K562 (cell line): ENCODE measurements at regions not wholly inside any gene's neighbourhood (a gene's known extent, or its start where the extent isn't known, plus 50 kb on each side); places are given as distances from the start of the nearest gene placed in this dataset.

Source experiments
- ATAC-seq: fragments of 200-7000 bp; cut with Tn5 transposase; 3 replicates; pipeline ENCODE4 v1.9.1; 2020; ENCODE audit warnings: moderate library complexity
- BruUV-seq: library from RNA; stranded (reverse); fragments of 400-500 nt; replicated peaks from 2 replicates; lab custom pipeline; 2021; lab: Mats Ljungman, UMichigan
- CTCF ChIA-PET: fragments of 300-600 bp; formaldehyde crosslinking; extraction: SDS; loops from one replicate; lab custom pipeline; 2021; ENCODE audit warnings: low intra/inter-chr PET ratio; lab: Yijun Ruan, JAX
- POLR2A ChIA-PET: fragments of 300-600, 350-650 bp; sonication (Branson Sonifier 250); formaldehyde crosslinking; extraction: SDS; loops from one replicate; lab custom pipeline; 2021; ENCODE audit warnings: antibody characterized with exemption, inconsistent platforms; lab: Yijun Ruan, JAX
- DNase-seq, 4 experiments: peaks; one replicate each; pipeline versions ENCODE4 v3.0.0 to v3.0.0-alpha.2; 2011 to 2018; ENCODE audit warnings: low spot score in 3 of 4, mixed read lengths in 3 of 4; ENCODE audit errors: extremely low read depth in 1 of 4
- FAIRE-seq: peaks from 2 replicates; lab custom pipeline; 2011; peaks lifted over from hg19 to GRCh38; lab: Jason Lieb, UNC
- H2AFZ ChIP-seq: 2 replicates; pipeline ENCODE4 v1.6.0; 2011; ENCODE audit warnings: low read depth, low read length, control low read depth, inconsistent platforms
- H3K27ac ChIP-seq: fragments of 200-600 bp; 3 replicates; pipeline ENCODE4 v1.8.0; 2011; ENCODE audit warnings: low read depth, mild to moderate bottlenecking, control low read depth, inconsistent platforms, low read length, moderate library complexity, mixed read lengths; ENCODE audit errors: extremely low read depth
- H3K27me3 ChIP-seq, 2 experiments: fragments of 300-600 bp in 1 of 2; 2 replicates in 1 of 2; 3 replicates in 1 of 2; pipeline versions ENCODE4 v1.6.0 to v1.8.0; 2011; ENCODE audit warnings: inconsistent platforms in 2 of 2, low read length in 2 of 2, mild to moderate bottlenecking in 1 of 2, mixed read lengths in 1 of 2, moderate library complexity in 1 of 2; ENCODE audit not compliant: control insufficient read depth in 2 of 2, insufficient read depth in 2 of 2
- H3K36me3 ChIP-seq: fragments of 300-600 bp; 3 replicates; pipeline ENCODE4 v1.8.0; 2011; ENCODE audit warnings: mild to moderate bottlenecking, low read length, inconsistent platforms; ENCODE audit not compliant: control insufficient read depth, insufficient read depth
- H3K4me1 ChIP-seq, 2 experiments: fragments of 200-600 bp in 1 of 2; replicated peaks in 1 of 2; 2 replicates in 1 of 2; 3 replicates in 1 of 2; pipeline versions ENCODE4 v1.5.1 to v1.8.0; 2011; ENCODE audit warnings: inconsistent platforms in 2 of 2, low read length in 2 of 2, mild to moderate bottlenecking in 1 of 2, mixed read lengths in 1 of 2, moderate library complexity in 1 of 2; ENCODE audit not compliant: control insufficient read depth in 2 of 2, insufficient read depth in 2 of 2
- H3K4me2 ChIP-seq: 2 replicates; pipeline ENCODE4 v1.6.1; 2011; ENCODE audit warnings: low read length, control low read depth, inconsistent platforms, mixed read lengths; ENCODE audit not compliant: insufficient read depth
- H3K4me3 ChIP-seq: fragments of 200-600 bp; sonication (generic), shearing (Covaris generic); 2 replicates; pipeline ENCODE4 v1.5.1; 2016; ENCODE audit warnings: control low read depth, inconsistent platforms
- H3K79me2 ChIP-seq: fragments of 200-600 bp; 3 replicates; pipeline ENCODE4 v1.8.0; 2011; ENCODE audit warnings: low read length, inconsistent platforms; ENCODE audit not compliant: control insufficient read depth, insufficient read depth
- H3K9ac ChIP-seq, 2 experiments: 2 replicates each; pipeline versions ENCODE4 v1.6.0 to v1.6.1; 2011; ENCODE audit warnings: low read depth in 2 of 2, low read length in 2 of 2, control low read depth in 1 of 2, inconsistent platforms in 1 of 2, mild to moderate bottlenecking in 1 of 2, mixed read lengths in 1 of 2; ENCODE audit not compliant: insufficient read depth in 1 of 2
- H3K9me1 ChIP-seq: one replicate; pipeline ENCODE4 v1.6.0; 2011; ENCODE audit warnings: inconsistent platforms, mild to moderate bottlenecking, low read length, moderate library complexity; ENCODE audit not compliant: control insufficient read depth, insufficient read depth
- H3K9me3 ChIP-seq: replicated peaks from 2 replicates; pipeline ENCODE4 v1.5.1; 2011; ENCODE audit warnings: low read depth, low read length, inconsistent platforms; ENCODE audit not compliant: control insufficient read depth, insufficient read depth
- H4K20me1 ChIP-seq: replicated peaks from 2 replicates; pipeline ENCODE4 v1.6.1; 2011; ENCODE audit warnings: low read length, inconsistent platforms, mixed read lengths; ENCODE audit not compliant: control insufficient read depth, insufficient read depth
- KLF1 ChIP-seq: fragments of 450-650 bp; IDR thresholded peaks from 2 replicates; pipeline ENCODE4 v1.6.1; 2016; ENCODE audit warnings: missing genetic modification characterization, missing compliant biosample characterization
- MEF2D ChIP-seq: conservative IDR thresholded peaks from 2 replicates; pipeline ENCODE4 v1.6.1; 2016; ENCODE audit warnings: low read depth, missing genetic modification characterization, missing compliant biosample characterization
- RAD21 ChIP-seq, 2 experiments: fragments of 250-450 bp in 1 of 2; fragments of 450-650 bp in 1 of 2; sonication (Bioruptor Pico) in 1 of 2; formaldehyde crosslinking in 1 of 2; IDR thresholded peaks in 1 of 2; conservative IDR thresholded peaks in 1 of 2; 2 replicates each; pipeline versions ENCODE4 v1.4.0 to v1.8.0; 2020 to 2022; ENCODE audit warnings: mild to moderate bottlenecking in 2 of 2, moderate library complexity in 1 of 2
- SMARCA4 ChIP-seq: fragments of 450-650 bp; IDR thresholded peaks from 2 replicates; pipeline ENCODE4 v1.6.1; 2016
- ZNF263 ChIP-seq: sonication (generic); formaldehyde crosslinking; IDR thresholded peaks from 2 replicates; pipeline ENCODE4 v1.8.0; 2022; ENCODE audit warnings: mild to moderate bottlenecking, missing genetic modification reagents, borderline replicate concordance
- ZSCAN29 ChIP-seq: fragments of 450-650 bp; IDR thresholded peaks from 2 replicates; pipeline ENCODE4 v1.6.1; 2017
- WGBS: fragments of 100-300 bp; shearing (Covaris generic); methylation state at CpG from one replicate; pipeline ENCODE4 v1.1.6; 2016; ENCODE audit warnings: low coverage, mixed read lengths; ENCODE audit not compliant: insufficient coverage; ENCODE audit errors: missing lambda C conversion rate; 5-methylcytosine and 5-hydroxymethylcytosine counted together
- in situ Hi-C: fragments of 300-500 bp; cut with MboI; formaldehyde crosslinking; loops from 4 replicates; pipeline ENCODE4 v1.15.0; 2018; ENCODE audit warnings: inconsistent platforms, mixed read lengths
- intact Hi-C: fragments of 100-400 bp; cut with micrococcal nuclease; formaldehyde crosslinking; loops from 2 replicates; pipeline ENCODE4 v1.14.2; 2022
- TF ChIP-seq, protein P1 (sequence below): fragments of 450-650 bp; IDR thresholded peaks from one replicate; pipeline ENCODE4 v1.6.1; 2018; ENCODE audit warnings: mild to moderate bottlenecking, moderate library complexity; ENCODE audit not compliant: partially characterized antibody
- TF ChIP-seq, protein P2 (sequence below): fragments of 450-650 bp; IDR thresholded peaks from 2 replicates; pipeline ENCODE4 v1.6.1; 2016
- TF ChIP-seq, protein P3 (sequence below): fragments of 450-650 bp; formaldehyde crosslinking; IDR thresholded peaks from 2 replicates; pipeline ENCODE4 v1.4.0; 2020; ENCODE audit warnings: mild to moderate bottlenecking, moderate library complexity
- TF ChIP-seq, protein P4 (sequence below): fragments of 250-450 bp; sonication (Bioruptor Pico); IDR thresholded peaks from 2 replicates; pipeline ENCODE4 v1.8.0; 2022; ENCODE audit warnings: inconsistent platforms

DNA sequence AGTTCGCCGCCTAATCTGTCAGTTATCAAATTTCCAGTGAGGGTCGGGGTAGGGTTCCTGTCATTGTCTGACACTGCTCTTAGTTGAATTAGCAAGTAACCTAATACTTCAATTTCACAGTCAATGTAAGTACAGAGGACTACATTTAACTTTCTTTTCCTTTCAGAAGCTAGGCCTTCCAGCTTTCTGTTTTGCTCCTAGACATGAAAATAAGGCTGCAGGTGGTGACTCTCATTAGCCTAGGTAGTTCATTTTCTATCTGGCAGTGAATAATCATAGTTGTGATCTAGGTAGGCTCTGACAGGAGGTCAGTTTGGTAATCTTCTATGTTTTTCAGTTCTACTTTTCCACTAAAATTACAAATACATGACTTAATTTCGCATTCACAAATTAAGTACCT, 783.1 kb downstream of the MRPL39 start:
- ChIA-PET CTCF (no interaction called here), POLR2A (no interaction called here)
- DNase-seq (no peak), ATAC-seq (no peak), FAIRE-seq (no peak)
- Histone ChIP-seq H3K9ac (no peak overlapping the region), H3K9me3 (no peaks in the 10 kb centered on the region), H3K79me2 (no peaks in the 10 kb centered on the region), H3K9me1 (no peaks in the 10 kb centered on the region), H3K27me3 (no peaks in the 10 kb centered on the region), H3K27ac (no peak overlapping the region), H2AFZ (no peak overlapping the region), H3K4me2 (no peak overlapping the region), H4K20me1 (no peaks in the 10 kb centered on the region), H3K4me3 (no peak overlapping the region), H3K36me3 (no peaks in the 10 kb centered on the region), H3K4me1 (no peaks in the 10 kb centered on the region)
- TF ChIP-seq MEF2D (tag) (no peak), ZSCAN29 (no peak), RAD21 (CRISPR knock-in tag; conservative IDR thresholded peaks at IDR 0.05 in 1 of 2, IDR thresholded peaks at IDR 0.05 in 1 of 2) (no peak), SMARCA4 (no peak), KLF1 (tag) (no peak), ZNF263 (CRISPR knock-in tag) (no peak)
- TF ChIP-seq, protein P1, sequence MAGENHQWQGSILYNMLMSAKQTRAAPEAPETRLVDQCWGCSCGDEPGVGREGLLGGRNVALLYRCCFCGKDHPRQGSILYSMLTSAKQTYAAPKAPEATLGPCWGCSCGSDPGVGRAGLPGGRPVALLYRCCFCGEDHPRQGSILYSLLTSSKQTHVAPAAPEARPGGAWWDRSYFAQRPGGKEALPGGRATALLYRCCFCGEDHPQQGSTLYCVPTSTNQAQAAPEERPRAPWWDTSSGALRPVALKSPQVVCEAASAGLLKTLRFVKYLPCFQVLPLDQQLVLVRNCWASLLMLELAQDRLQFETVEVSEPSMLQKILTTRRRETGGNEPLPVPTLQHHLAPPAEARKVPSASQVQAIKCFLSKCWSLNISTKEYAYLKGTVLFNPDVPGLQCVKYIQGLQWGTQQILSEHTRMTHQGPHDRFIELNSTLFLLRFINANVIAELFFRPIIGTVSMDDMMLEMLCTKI = no peak
- TF ChIP-seq, protein P2, sequence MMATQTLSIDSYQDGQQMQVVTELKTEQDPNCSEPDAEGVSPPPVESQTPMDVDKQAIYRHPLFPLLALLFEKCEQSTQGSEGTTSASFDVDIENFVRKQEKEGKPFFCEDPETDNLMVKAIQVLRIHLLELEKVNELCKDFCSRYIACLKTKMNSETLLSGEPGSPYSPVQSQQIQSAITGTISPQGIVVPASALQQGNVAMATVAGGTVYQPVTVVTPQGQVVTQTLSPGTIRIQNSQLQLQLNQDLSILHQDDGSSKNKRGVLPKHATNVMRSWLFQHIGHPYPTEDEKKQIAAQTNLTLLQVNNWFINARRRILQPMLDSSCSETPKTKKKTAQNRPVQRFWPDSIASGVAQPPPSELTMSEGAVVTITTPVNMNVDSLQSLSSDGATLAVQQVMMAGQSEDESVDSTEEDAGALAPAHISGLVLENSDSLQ = no peak
- TF ChIP-seq, protein P3, sequence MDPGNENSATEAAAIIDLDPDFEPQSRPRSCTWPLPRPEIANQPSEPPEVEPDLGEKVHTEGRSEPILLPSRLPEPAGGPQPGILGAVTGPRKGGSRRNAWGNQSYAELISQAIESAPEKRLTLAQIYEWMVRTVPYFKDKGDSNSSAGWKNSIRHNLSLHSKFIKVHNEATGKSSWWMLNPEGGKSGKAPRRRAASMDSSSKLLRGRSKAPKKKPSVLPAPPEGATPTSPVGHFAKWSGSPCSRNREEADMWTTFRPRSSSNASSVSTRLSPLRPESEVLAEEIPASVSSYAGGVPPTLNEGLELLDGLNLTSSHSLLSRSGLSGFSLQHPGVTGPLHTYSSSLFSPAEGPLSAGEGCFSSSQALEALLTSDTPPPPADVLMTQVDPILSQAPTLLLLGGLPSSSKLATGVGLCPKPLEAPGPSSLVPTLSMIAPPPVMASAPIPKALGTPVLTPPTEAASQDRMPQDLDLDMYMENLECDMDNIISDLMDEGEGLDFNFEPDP (CRISPR knock-in tag) = no peak
- TF ChIP-seq, protein P4, sequence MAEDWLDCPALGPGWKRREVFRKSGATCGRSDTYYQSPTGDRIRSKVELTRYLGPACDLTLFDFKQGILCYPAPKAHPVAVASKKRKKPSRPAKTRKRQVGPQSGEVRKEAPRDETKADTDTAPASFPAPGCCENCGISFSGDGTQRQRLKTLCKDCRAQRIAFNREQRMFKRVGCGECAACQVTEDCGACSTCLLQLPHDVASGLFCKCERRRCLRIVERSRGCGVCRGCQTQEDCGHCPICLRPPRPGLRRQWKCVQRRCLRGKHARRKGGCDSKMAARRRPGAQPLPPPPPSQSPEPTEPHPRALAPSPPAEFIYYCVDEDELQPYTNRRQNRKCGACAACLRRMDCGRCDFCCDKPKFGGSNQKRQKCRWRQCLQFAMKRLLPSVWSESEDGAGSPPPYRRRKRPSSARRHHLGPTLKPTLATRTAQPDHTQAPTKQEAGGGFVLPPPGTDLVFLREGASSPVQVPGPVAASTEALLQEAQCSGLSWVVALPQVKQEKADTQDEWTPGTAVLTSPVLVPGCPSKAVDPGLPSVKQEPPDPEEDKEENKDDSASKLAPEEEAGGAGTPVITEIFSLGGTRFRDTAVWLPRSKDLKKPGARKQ (CRISPR knock-in tag) = no peak
- in situ Hi-C loops = no loop called here
- intact Hi-C loops = no loop called here
- no TSS peak for BruUV-seq
- 7% methylated on average over 4 of the region's 4 CpGs for WGBS
